ENCODE measurements at regions not wholly inside any gene's neighbourhood (a gene's known extent, or its start where the extent isn't known, plus 50 kb on each side); places are given as distances from the start of the nearest gene placed in this dataset.
A peak's percentile ranks its signal among the peaks of the same experiment; 100 is the strongest.

- H3K27ac ChIP-seq: no peak overlapping the region
- WGBS (ENCODE audit: missing lambda C conversion rate): 94% methylated on average over 7 of the region's 7 CpGs
Observed at GRCh38 chr19:46963093-46963734, 56.4 kb upstream of the NPAS1 start.

DNA sequence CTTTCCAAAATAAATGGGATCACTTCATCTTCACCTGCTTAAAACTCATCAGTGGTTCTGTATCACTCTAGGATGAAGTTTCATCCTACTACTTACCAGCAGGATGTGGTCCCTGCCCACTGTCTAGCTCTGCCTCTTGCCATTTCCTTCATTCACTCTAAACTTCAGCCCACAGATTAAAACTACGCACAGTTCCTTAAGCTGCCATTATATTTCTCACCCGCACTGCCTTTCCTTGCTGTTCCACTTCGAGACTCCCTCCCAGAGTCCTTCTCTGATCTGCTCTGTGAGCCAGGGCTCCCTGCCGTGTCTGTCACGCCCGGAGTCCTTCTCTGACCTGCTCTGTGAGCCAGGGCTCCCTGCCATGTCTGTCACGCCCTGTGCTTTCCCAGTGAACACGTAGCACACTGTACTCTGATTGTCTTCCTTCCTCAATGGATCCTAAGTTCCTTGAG is 52.0 kb upstream of the NPAS1 start:
- H3K27ac ChIP-seq: peak overlapping the region in 1 of 2 experiments; percentile 8; a peak in 1 of 6 replicates
- ATAC-seq: no peak; a peak in 1 of 6 replicates
- H3K4me2 ChIP-seq: no peak overlapping the region
- no peak for DNase-seq (ENCODE audit: low read depth in 1 of 2, low spot score in 1 of 2)
- FAIRE-seq: no peak
- H3K4me3 ChIP-seq: no peak overlapping the region
- no peak for TF ChIP-seq HOXB5 (CRISPR knock-in tag; IDR thresholded peaks at IDR 0.05)
- TF ChIP-seq MYC (IDR thresholded peaks at IDR 0.05; ENCODE audit: borderline replicate concordance, low read length): no peak
- TF ChIP-seq CBX2 (IDR thresholded peaks at IDR 0.05; ENCODE audit: borderline replicate concordance, low read depth): no peak
- TF ChIP-seq CEBPB (IDR thresholded peaks at IDR 0.05): no peak
- TF ChIP-seq RARB (CRISPR knock-in tag; IDR thresholded peaks at IDR 0.05): no peak
- TF ChIP-seq ATOH8 (CRISPR knock-in tag; IDR thresholded peaks at IDR 0.05; ENCODE audit: low read depth): no peak
- TF ChIP-seq SMC3 (IDR thresholded peaks at IDR 0.05): no peak
- TF ChIP-seq EHMT2 (IDR thresholded peaks at IDR 0.05; ENCODE audit: low read depth): no peak
- TF ChIP-seq, protein P1, sequence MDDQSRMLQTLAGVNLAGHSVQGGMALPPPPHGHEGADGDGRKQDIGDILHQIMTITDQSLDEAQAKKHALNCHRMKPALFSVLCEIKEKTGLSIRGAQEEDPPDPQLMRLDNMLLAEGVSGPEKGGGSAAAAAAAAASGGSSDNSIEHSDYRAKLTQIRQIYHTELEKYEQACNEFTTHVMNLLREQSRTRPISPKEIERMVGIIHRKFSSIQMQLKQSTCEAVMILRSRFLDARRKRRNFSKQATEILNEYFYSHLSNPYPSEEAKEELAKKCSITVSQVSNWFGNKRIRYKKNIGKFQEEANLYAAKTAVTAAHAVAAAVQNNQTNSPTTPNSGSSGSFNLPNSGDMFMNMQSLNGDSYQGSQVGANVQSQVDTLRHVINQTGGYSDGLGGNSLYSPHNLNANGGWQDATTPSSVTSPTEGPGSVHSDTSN (IDR thresholded peaks at IDR 0.05): no peak
- no peak for TF ChIP-seq CBX8 (IDR thresholded peaks at IDR 0.05)
- TF ChIP-seq, protein P2, sequence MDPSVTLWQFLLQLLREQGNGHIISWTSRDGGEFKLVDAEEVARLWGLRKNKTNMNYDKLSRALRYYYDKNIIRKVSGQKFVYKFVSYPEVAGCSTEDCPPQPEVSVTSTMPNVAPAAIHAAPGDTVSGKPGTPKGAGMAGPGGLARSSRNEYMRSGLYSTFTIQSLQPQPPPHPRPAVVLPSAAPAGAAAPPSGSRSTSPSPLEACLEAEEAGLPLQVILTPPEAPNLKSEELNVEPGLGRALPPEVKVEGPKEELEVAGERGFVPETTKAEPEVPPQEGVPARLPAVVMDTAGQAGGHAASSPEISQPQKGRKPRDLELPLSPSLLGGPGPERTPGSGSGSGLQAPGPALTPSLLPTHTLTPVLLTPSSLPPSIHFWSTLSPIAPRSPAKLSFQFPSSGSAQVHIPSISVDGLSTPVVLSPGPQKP (IDR thresholded peaks at IDR 0.05; ENCODE audit: low read depth, low read length): no peak
- no peak for TF ChIP-seq HEYL (CRISPR knock-in tag; IDR thresholded peaks at IDR 0.05)
- TF ChIP-seq HDAC2 (IDR thresholded peaks at IDR 0.05): no peak
- no peak for TF ChIP-seq KDM5A (IDR thresholded peaks at IDR 0.05)
- no peak for TF ChIP-seq ZC3H11A (IDR thresholded peaks at IDR 0.05)
- 73% methylated on average over 8 of the region's 8 CpGs for WGBS (ENCODE audit: missing lambda C conversion rate)
- H3K9me3 ChIP-seq: no peaks in the 10 kb centered on the region
- CTCF ChIA-PET: interaction anchor here (1.5 to 11.5 kb wide), 3 partner anchors 13 to 35 kb away, joined by 3 to 156 read pairs (median 4); no protein-coding TSS in a partner anchor
- H3K4me1 ChIP-seq: peaks cover 14% of the 10 kb centered on the region; the same call in 2 of the 3 replicates
- POLR2A ChIA-PET: no interaction called here

More at GRCh38 chr19:46963093-46963734, 56.4 kb upstream of the NPAS1 start:
- H3K9me3 ChIP-seq: no peaks in the 10 kb centered on the region
- H3K4me1 ChIP-seq: peaks cover 22% of the 10 kb centered on the region; the same call in 2 of the 3 replicates
- H3K4me3 ChIP-seq: no peak overlapping the region
- no peak for TF ChIP-seq HOXB13 (CRISPR knock-in tag; IDR thresholded peaks at IDR 0.05; ENCODE audit: low read depth)
- ATAC-seq (no peak), FAIRE-seq (no peak), DNase-seq (ENCODE audit: low read depth in 1 of 2, low spot score in 1 of 2) (no peak)
- no peak overlapping the region for H3K4me2 ChIP-seq
- ChIA-PET CTCF (interaction anchor here (1.0 to 2.5 kb wide), 4 partner anchors 12 to 133 kb away, joined by 3 to 9 read pairs (median 4); no protein-coding TSS in a partner anchor), POLR2A (no interaction called here)

All from A549 (cell line).